ENCODE measurements at regions not wholly inside any gene's neighbourhood (a gene's known extent, or its start where the extent isn't known, plus 50 kb on each side); places are given as distances from the start of the nearest gene placed in this dataset.

- no peak overlapping the region for H3K4me3 ChIP-seq (replicated peaks; ENCODE audit: insufficient read depth, low read length)
- no peaks in the 10 kb centered on the region for H3K27me3 ChIP-seq (ENCODE audit: insufficient read depth, poor library complexity, severe bottlenecking)
- H3K27ac ChIP-seq (replicated peaks), result no peak overlapping the region
- no peak for TF ChIP-seq POLR2AphosphoS5 (IDR thresholded peaks at IDR 0.05; ENCODE audit: low read depth)
- no peak for TF ChIP-seq REST (IDR thresholded peaks at IDR 0.05; ENCODE audit: insufficient replicate concordance, low read depth)
- TF ChIP-seq GABPA (IDR thresholded peaks at IDR 0.05; ENCODE audit: low read depth), result no peak
- no peak for TF ChIP-seq SPI1 (IDR thresholded peaks at IDR 0.05; ENCODE audit: borderline replicate concordance, low read depth)
- no peak for DNase-seq (ENCODE audit: low read depth in 1 of 2, low spot score in 1 of 2)
Observed at GRCh38 chr7:142425281-142425680, 167.4 kb upstream of the PRSS58 start.

GRCh38 chr7:142422621-142423020, 164.8 kb upstream of the PRSS58 start:
- no peaks in the 10 kb centered on the region for H3K27me3 ChIP-seq (ENCODE audit: insufficient read depth, poor library complexity, severe bottlenecking)
- no peak for DNase-seq (ENCODE audit: low read depth in 1 of 2, low spot score in 1 of 2)
- no peak for TF ChIP-seq REST (IDR thresholded peaks at IDR 0.05; ENCODE audit: insufficient replicate concordance, low read depth)
- no peak for TF ChIP-seq CTCF (IDR thresholded peaks at IDR 0.05; ENCODE audit: insufficient read depth, low read length)
- H3K27ac ChIP-seq (replicated peaks), result no peak overlapping the region
- H3K4me3 ChIP-seq (replicated peaks; ENCODE audit: insufficient read depth, low read length), result no peak overlapping the region

- H3K4me3 ChIP-seq (replicated peaks; ENCODE audit: insufficient read depth, low read length), result no peak overlapping the region
- DNase-seq (ENCODE audit: low read depth in 1 of 2, low spot score in 1 of 2), result peak in 1 of 2 experiments; percentile 57
- H3K27me3 ChIP-seq (ENCODE audit: insufficient read depth, poor library complexity, severe bottlenecking), result no peaks in the 10 kb centered on the region
- no peak overlapping the region for H3K27ac ChIP-seq (replicated peaks)
- TF ChIP-seq REST (IDR thresholded peaks at IDR 0.05; ENCODE audit: insufficient replicate concordance, low read depth) (peak; percentile 85), GABPA (IDR thresholded peaks at IDR 0.05; ENCODE audit: low read depth) (no peak), CTCF (IDR thresholded peaks at IDR 0.05; ENCODE audit: insufficient read depth, low read length) (peak; percentile 49), POLR2AphosphoS5 (IDR thresholded peaks at IDR 0.05; ENCODE audit: low read depth) (no peak)
Observed at GRCh38 chr7:142420554-142421362, 162.9 kb upstream of the PRSS58 start.
